H1 (cell line): ENCODE measurements at regions not wholly inside any gene's neighbourhood (a gene's known extent, or its start where the extent isn't known, plus 50 kb on each side); places are given as distances from the start of the nearest gene placed in this dataset.

Source experiments
- CTCF ChIA-PET: fragments of 300-600 bp; sonication (Branson Sonifier 250); formaldehyde crosslinking; loops from one replicate; lab custom pipeline; 2021; ENCODE audit not compliant: partially characterized antibody; lab: Charles Lee
- POLR2A ChIA-PET: fragments of 300-600 bp; sonication (Branson Sonifier 250); formaldehyde crosslinking; loops from one replicate; lab custom pipeline; 2021; ENCODE audit warnings: inconsistent platforms; ENCODE audit not compliant: partially characterized antibody; lab: Charles Lee
- DNase-seq, 2 experiments: peaks; one replicate each; pipeline versions ENCODE4 v3.0.0 to v3.0.0-alpha.2; 2010 to 2022; ENCODE audit warnings: low spot score in 2 of 2, low read depth in 1 of 2, mixed read lengths in 1 of 2
- FAIRE-seq: peaks from 2 replicates; lab custom pipeline; 2011; peaks lifted over from hg19 to GRCh38; lab: Jason Lieb, UNC
- H2AFZ ChIP-seq: 2 replicates; pipeline ENCODE4 v1.8.1; 2012; ENCODE audit warnings: low read length, inconsistent platforms
- H2AK5ac ChIP-seq: 2 replicates; pipeline ENCODE4 v1.6.1; 2013; ENCODE audit warnings: low read depth, low read length
- H2BK120ac ChIP-seq: replicated peaks from 2 replicates; pipeline ENCODE3; 2013; ENCODE audit warnings: low read depth, low read length, inconsistent platforms
- H2BK12ac ChIP-seq: 2 replicates; pipeline ENCODE4 v1.6.1; 2013; ENCODE audit warnings: low read depth, low read length
- H2BK15ac ChIP-seq: 2 replicates; pipeline ENCODE4 v1.6.1; 2013; ENCODE audit warnings: low read length
- H2BK20ac ChIP-seq: 2 replicates; pipeline ENCODE4 v1.6.1; 2013; ENCODE audit warnings: low read length
- H2BK5ac ChIP-seq: 2 replicates; pipeline ENCODE4 v1.6.1; 2013; ENCODE audit warnings: low read depth, low read length
- H3K14ac ChIP-seq: 2 replicates; pipeline ENCODE4 v1.6.1; 2013; ENCODE audit warnings: inconsistent platforms; ENCODE audit not compliant: insufficient read length
- H3K18ac ChIP-seq: 2 replicates; pipeline ENCODE4 v1.6.1; 2013; ENCODE audit warnings: low read length; ENCODE audit errors: extremely low read depth
- H3K23ac ChIP-seq: 2 replicates; pipeline ENCODE4 v1.6.1; 2013; ENCODE audit warnings: inconsistent platforms; ENCODE audit not compliant: insufficient read length
- H3K23me2 ChIP-seq: 2 replicates; pipeline ENCODE4 v1.6.1; 2013; ENCODE audit warnings: low read depth, low read length
- H3K27ac ChIP-seq: 2 replicates; pipeline ENCODE4 v1.6.1; 2011; ENCODE audit warnings: low read depth, low read length, inconsistent platforms
- H3K27me3 ChIP-seq, 4 experiments: replicated peaks in 1 of 4; 1 replicate in 1 of 4; 2 replicates in 3 of 4; pipeline versions ENCODE4 v1.6.1 to v1.8.1; 2011 to 2013; ENCODE audit warnings: low read length in 3 of 4, mild to moderate bottlenecking in 3 of 4, inconsistent platforms in 2 of 4, mixed read lengths in 2 of 4, moderate library complexity in 1 of 4; ENCODE audit not compliant: control insufficient read depth in 3 of 4, insufficient read depth in 3 of 4; ENCODE audit errors: extremely low read depth in 1 of 4
- H3K36me3 ChIP-seq, 4 experiments: 2 replicates each; pipeline versions ENCODE4 v1.6.1 to v1.8.1; 2011 to 2013; ENCODE audit warnings: mild to moderate bottlenecking in 4 of 4, low read length in 3 of 4, moderate library complexity in 2 of 4, control low read depth in 1 of 4, inconsistent platforms in 1 of 4; ENCODE audit not compliant: insufficient read depth in 4 of 4, control insufficient read depth in 2 of 4
- H3K4ac ChIP-seq: replicated peaks from 2 replicates; pipeline ENCODE3; 2013; ENCODE audit warnings: low read length, low read depth, mixed read lengths, inconsistent platforms; ENCODE audit not compliant: insufficient read length
- H3K4me1 ChIP-seq, 4 experiments: replicated peaks in 1 of 4; 1 replicate in 1 of 4; 2 replicates in 3 of 4; pipeline versions ENCODE4 v1.6.1 to v1.8.1; 2011 to 2013; ENCODE audit warnings: low read length in 3 of 4, inconsistent platforms in 2 of 4, mixed read lengths in 1 of 4; ENCODE audit not compliant: insufficient read depth in 4 of 4, control insufficient read depth in 3 of 4
- H3K4me2 ChIP-seq, 2 experiments: 2 replicates each; pipeline versions ENCODE4 v1.6.1 to v1.8.1; 2011 to 2013; ENCODE audit warnings: low read depth in 2 of 2, low read length in 2 of 2, control low read depth in 1 of 2, inconsistent platforms in 1 of 2, mild to moderate bottlenecking in 1 of 2; ENCODE audit not compliant: insufficient read depth in 1 of 2
- H3K4me3 ChIP-seq, 4 experiments: fragments of 200-600, 300-600 bp in 1 of 4; sonication (generic), shearing (Covaris generic), sonication (Bioruptor Twin) in 1 of 4; 2 replicates each; pipeline versions ENCODE4 v1.5.1 to v1.8.1; 2011 to 2016; ENCODE audit warnings: low read length in 4 of 4, low read depth in 3 of 4, control low read depth in 2 of 4, inconsistent platforms in 2 of 4, mild to moderate bottlenecking in 2 of 4, mixed read lengths in 1 of 4, moderate library complexity in 1 of 4; ENCODE audit not compliant: insufficient read depth in 2 of 4; ENCODE audit errors: extremely low read depth in 1 of 4
- H3K56ac ChIP-seq: replicated peaks from 2 replicates; pipeline ENCODE3; 2013; ENCODE audit warnings: low read depth, mild to moderate bottlenecking, mixed read lengths, low read length, inconsistent platforms; ENCODE audit not compliant: insufficient read length
- H3K79me1 ChIP-seq: 2 replicates; pipeline ENCODE4 v1.6.1; 2013; ENCODE audit warnings: low read depth, low read length, control low read depth
- H3K79me2 ChIP-seq, 2 experiments: 2 replicates each; pipeline versions ENCODE4 v1.6.1 to v1.8.1; 2012 to 2013; ENCODE audit warnings: low read length in 2 of 2, mild to moderate bottlenecking in 2 of 2, inconsistent platforms in 1 of 2; ENCODE audit not compliant: insufficient read depth in 2 of 2, control insufficient read depth in 1 of 2
- H3K9ac ChIP-seq, 4 experiments: replicated peaks in 1 of 4; 1 replicate in 1 of 4; 2 replicates in 3 of 4; pipeline versions ENCODE4 v1.6.1 to v1.8.1; 2011 to 2013; ENCODE audit warnings: low read depth in 3 of 4, low read length in 3 of 4, control low read depth in 2 of 4, mild to moderate bottlenecking in 2 of 4, moderate library complexity in 2 of 4, inconsistent platforms in 1 of 4; ENCODE audit errors: extremely low read depth in 1 of 4
- H3K9me3 ChIP-seq, 2 experiments: 2 replicates each; pipeline versions ENCODE4 v1.6.1 to v1.8.1; 2012 to 2013; ENCODE audit warnings: mild to moderate bottlenecking in 2 of 2, moderate library complexity in 2 of 2, control low read depth in 1 of 2, inconsistent platforms in 1 of 2, low read depth in 1 of 2, low read length in 1 of 2, mixed read lengths in 1 of 2; ENCODE audit not compliant: insufficient read depth in 2 of 2
- H4K20me1 ChIP-seq, 2 experiments: replicated peaks in 1 of 2; 2 replicates each; pipeline versions ENCODE3 to v1.8.1; 2011 to 2013; ENCODE audit warnings: inconsistent platforms in 2 of 2, low read length in 2 of 2, mild to moderate bottlenecking in 1 of 2; ENCODE audit not compliant: insufficient read depth in 2 of 2, control insufficient read depth in 1 of 2
- H4K5ac ChIP-seq: 2 replicates; pipeline ENCODE4 v1.6.1; 2013; ENCODE audit warnings: low read length, low read depth, mixed read lengths, inconsistent platforms; ENCODE audit not compliant: insufficient read length
- H4K8ac ChIP-seq: 2 replicates; pipeline ENCODE4 v1.8.0; 2013; ENCODE audit warnings: mild to moderate bottlenecking, moderate library complexity, low read length, inconsistent platforms; ENCODE audit not compliant: insufficient read depth; ENCODE audit errors: extremely low read depth
- H4K91ac ChIP-seq: replicated peaks from 2 replicates; pipeline ENCODE3; 2013; ENCODE audit warnings: low read length, mixed read lengths, inconsistent platforms; ENCODE audit not compliant: insufficient read length
- ATF3 ChIP-seq: IDR thresholded peaks from 2 replicates; pipeline ENCODE4 v1.6.1; 2011; ENCODE audit warnings: low read depth, mild to moderate bottlenecking, low read length; ENCODE audit not compliant: insufficient read depth
- BACH1 ChIP-seq: IDR thresholded peaks from 2 replicates; pipeline ENCODE4 v1.6.1; 2012; ENCODE audit warnings: low read length, improper control_type of control experiment
- CREB1 ChIP-seq: IDR thresholded peaks from 2 replicates; pipeline ENCODE4 v1.6.1; 2012; ENCODE audit warnings: inconsistent platforms
- EZH2 ChIP-seq: fragments of 200-600 bp; sonication (generic); IDR thresholded peaks from 2 replicates; pipeline ENCODE4 v1.7.1; 2012; ENCODE audit warnings: low read depth, mild to moderate bottlenecking, moderate library complexity, low read length, inconsistent platforms; ENCODE audit not compliant: severe bottlenecking
- MAFK ChIP-seq: IDR thresholded peaks from 2 replicates; pipeline ENCODE4 v1.6.1; 2012; ENCODE audit warnings: low read depth, mild to moderate bottlenecking, improper control_type of control experiment, low read length
- WGBS, 2 experiments: shearing (Covaris generic) in 1 of 2; methylation state at CpG; one replicate each; pipeline versions ENCODE4 v1.1.6 to v1.1.7; 2013 to 2015; ENCODE audit warnings: low lambda C conversion rate in 2 of 2, mixed read lengths in 2 of 2, inconsistent platforms in 1 of 2, low coverage in 1 of 2, missing lambda C conversion rate in 1 of 2; ENCODE audit not compliant: insufficient replicate concordance in 2 of 2, insufficient coverage in 1 of 2, insufficient read length in 1 of 2; ENCODE audit errors: extremely low coverage in 1 of 2, missing lambda C conversion rate in 1 of 2; 5-methylcytosine and 5-hydroxymethylcytosine counted together
- TF ChIP-seq, protein P1 (sequence below): IDR thresholded peaks from 2 replicates; pipeline ENCODE4 v1.6.1; 2012; ENCODE audit warnings: low read length, inconsistent platforms

DNA sequence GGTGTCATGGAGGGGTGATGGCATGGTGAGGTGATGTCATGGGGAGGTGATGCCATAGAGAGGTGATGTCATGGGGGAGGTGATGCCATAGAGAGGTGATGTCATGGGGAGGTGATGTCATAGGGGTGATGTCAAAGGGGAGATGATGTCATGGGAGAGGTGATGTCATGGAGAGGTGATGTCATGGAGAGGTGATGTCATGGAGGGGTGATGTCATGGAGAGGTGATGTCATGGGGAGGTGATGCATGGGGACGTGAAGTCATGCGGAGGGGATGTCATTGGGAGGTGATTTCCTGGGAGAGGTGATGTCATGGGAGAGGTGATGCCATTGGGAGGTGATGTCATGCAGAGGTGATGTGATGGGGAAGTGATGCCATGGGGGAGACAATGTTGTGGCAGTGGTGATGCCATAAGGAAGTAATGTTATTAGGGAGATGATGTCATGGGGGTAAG is 92.1 kb upstream of the C1orf174 start:
- H4K5ac ChIP-seq: no peak overlapping the region
- peaks cover 0 to 3% (median 0%) of the 10 kb centered on the region in 4 experiments; a peak in 2 of 7 replicates for H3K4me1 ChIP-seq
- H3K4me3 ChIP-seq: no peak overlapping the region
- H3K4me2 ChIP-seq: no peak overlapping the region
- no peak overlapping the region for H2BK5ac ChIP-seq
- 85% methylated on average over 2 of the region's 2 CpGs; no CpG with 5 or more reads in 1 of the 2 experiments for WGBS, 2 experiments
- H3K79me2 ChIP-seq: no peaks in the 10 kb centered on the region
- no peak overlapping the region for H3K27ac ChIP-seq
- H2BK120ac ChIP-seq: no peak overlapping the region
- H3K23me2 ChIP-seq: no peaks in the 10 kb centered on the region
- H2BK12ac ChIP-seq: no peak overlapping the region
- DNase-seq (no peak), FAIRE-seq (no peak)
- H3K9ac ChIP-seq: no peak overlapping the region
- ChIA-PET CTCF (no interaction called here), POLR2A (no interaction called here)
- no peak overlapping the region for H2BK20ac ChIP-seq
- H3K36me3 ChIP-seq: no peaks in the 10 kb centered on the region
- no peaks in the 10 kb centered on the region for H3K9me3 ChIP-seq
- no peak overlapping the region for H3K23ac ChIP-seq
- no peaks in the 10 kb centered on the region for H3K27me3 ChIP-seq
- H3K4ac ChIP-seq: no peak overlapping the region
- TF ChIP-seq CREB1: peak; percentile 95
- TF ChIP-seq ATF3: no peak
- no peak for TF ChIP-seq BACH1
- TF ChIP-seq MAFK: no peak
- TF ChIP-seq, protein P1, sequence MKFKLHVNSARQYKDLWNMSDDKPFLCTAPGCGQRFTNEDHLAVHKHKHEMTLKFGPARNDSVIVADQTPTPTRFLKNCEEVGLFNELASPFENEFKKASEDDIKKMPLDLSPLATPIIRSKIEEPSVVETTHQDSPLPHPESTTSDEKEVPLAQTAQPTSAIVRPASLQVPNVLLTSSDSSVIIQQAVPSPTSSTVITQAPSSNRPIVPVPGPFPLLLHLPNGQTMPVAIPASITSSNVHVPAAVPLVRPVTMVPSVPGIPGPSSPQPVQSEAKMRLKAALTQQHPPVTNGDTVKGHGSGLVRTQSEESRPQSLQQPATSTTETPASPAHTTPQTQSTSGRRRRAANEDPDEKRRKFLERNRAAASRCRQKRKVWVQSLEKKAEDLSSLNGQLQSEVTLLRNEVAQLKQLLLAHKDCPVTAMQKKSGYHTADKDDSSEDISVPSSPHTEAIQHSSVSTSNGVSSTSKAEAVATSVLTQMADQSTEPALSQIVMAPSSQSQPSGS: peak; percentile 95
- TF ChIP-seq EZH2: no peak
- H2BK15ac ChIP-seq: 0 out of 2 replicates have a peak overlapping the region, but pooled peaks have one; percentile 8
- no peak overlapping the region for H3K14ac ChIP-seq
- no peaks in the 10 kb centered on the region for H3K79me1 ChIP-seq
- no peaks in the 10 kb centered on the region for H4K20me1 ChIP-seq
- H3K56ac ChIP-seq: no peak overlapping the region
- H3K18ac ChIP-seq: no peak overlapping the region
- H4K8ac ChIP-seq: no peak overlapping the region
- no peak overlapping the region for H4K91ac ChIP-seq
- H2AK5ac ChIP-seq: 0 out of 2 replicates have a peak overlapping the region, but pooled peaks have one; percentile 39
- no peak overlapping the region for H2AFZ ChIP-seq
